ENCODE measurements at regions not wholly inside any gene's neighbourhood (a gene's known extent, or its start where the extent isn't known, plus 50 kb on each side); places are given as distances from the start of the nearest gene placed in this dataset.

- no peak for DNase-seq (ENCODE audit: low read depth, low spot score)
- no peak overlapping the region for H3K4me3 ChIP-seq (ENCODE audit: low read length)
Observed at GRCh38 chr10:59098831-59099452, 77.5 kb upstream of the PHYHIPL start.

- no peak for DNase-seq (ENCODE audit: low read depth, low spot score)
- H3K4me3 ChIP-seq (ENCODE audit: low read length): no peak overlapping the region
Observed at GRCh38 chr10:59099481-59099880, 77.0 kb upstream of the PHYHIPL start.

GRCh38 chr10:59102394-59102793 is 74.0 kb upstream of the PHYHIPL start:
- DNase-seq (ENCODE audit: low read depth, low spot score): no peak
- no peak overlapping the region for H3K4me3 ChIP-seq (ENCODE audit: low read length)

GRCh38 chr10:59104186-59104585 is 72.3 kb upstream of the PHYHIPL start:
- H3K4me3 ChIP-seq (ENCODE audit: low read length): no peak overlapping the region
- no peak for DNase-seq (ENCODE audit: low read depth, low spot score)

- no peak for DNase-seq (ENCODE audit: low read depth, low spot score)
- no peak overlapping the region for H3K4me3 ChIP-seq (ENCODE audit: low read length)
Observed at GRCh38 chr10:59106441-59106840, 70.0 kb upstream of the PHYHIPL start.

GRCh38 chr10:59107147-59107546 is 69.3 kb upstream of the PHYHIPL start:
- H3K4me3 ChIP-seq (ENCODE audit: low read length): no peak overlapping the region
- DNase-seq (ENCODE audit: low read depth, low spot score): no peak

GRCh38 chr10:59108296-59108870 is 68.1 kb upstream of the PHYHIPL start:
- no peak for DNase-seq (ENCODE audit: low read depth, low spot score)
- H3K4me3 ChIP-seq (ENCODE audit: low read length): no peak overlapping the region

GRCh38 chr10:59108886-59109288 is 67.6 kb upstream of the PHYHIPL start:
- DNase-seq (ENCODE audit: low read depth, low spot score): no peak
- no peak overlapping the region for H3K4me3 ChIP-seq (ENCODE audit: low read length)

GRCh38 chr10:59109826-59110225 is 66.6 kb upstream of the PHYHIPL start:
- DNase-seq (ENCODE audit: low read depth, low spot score): peak; percentile 1
- no peak overlapping the region for H3K4me3 ChIP-seq (ENCODE audit: low read length)

GRCh38 chr10:59124187-59124586 is 52.3 kb upstream of the PHYHIPL start:
- H3K4me3 ChIP-seq (ENCODE audit: low read length): no peak overlapping the region
- DNase-seq (ENCODE audit: low read depth, low spot score): no peak

- no peak for DNase-seq (ENCODE audit: low read depth, low spot score)
Observed at GRCh38 chr10:59125666-59126065, 50.8 kb upstream of the PHYHIPL start.

GRCh38 chr10:59126261-59126660 is 50.2 kb upstream of the PHYHIPL start:
- H3K4me3 ChIP-seq (ENCODE audit: low read length): no peak overlapping the region
- no peak for DNase-seq (ENCODE audit: low read depth, low spot score)

More at GRCh38 chr10:59125666-59126065, 50.8 kb upstream of the PHYHIPL start:
- H3K4me3 ChIP-seq (ENCODE audit: low read length): no peak overlapping the region
